Smooth muscle cell (in vitro differentiated cells): ENCODE measurements at regions not wholly inside any gene's neighbourhood (a gene's known extent, or its start where the extent isn't known, plus 50 kb on each side); places are given as distances from the start of the nearest gene placed in this dataset.

Experiments
- DNase-seq: peaks from one replicate; lab custom pipeline; 2025; ENCODE audit not compliant: unreplicated experiment; lab: John Stamatoyannopoulos, UW
- H2AFZ ChIP-seq: fragments of 200-600 bp; sonication (generic); 2 replicates; pipeline ENCODE4 v1.6.0; 2016; ENCODE audit warnings: antibody characterized with exemption, low read depth, mild to moderate bottlenecking
- H3F3A ChIP-seq: fragments of 200-600 bp; sonication (generic); 2 replicates; pipeline ENCODE4 v1.6.0; 2017; ENCODE audit warnings: antibody characterized with exemption, low read depth
- H3K27ac ChIP-seq: fragments of 200-600 bp; sonication (generic); 2 replicates; pipeline ENCODE4 v1.5.1; 2016; ENCODE audit warnings: low read depth, mild to moderate bottlenecking
- H3K27me3 ChIP-seq: fragments of 200-600 bp; sonication (generic); 2 replicates; pipeline ENCODE4 v1.6.1; 2016; ENCODE audit warnings: low read depth, mild to moderate bottlenecking
- H3K36me3 ChIP-seq: fragments of 200-600 bp; sonication (generic); 2 replicates; pipeline ENCODE4 v1.5.1; 2016; ENCODE audit warnings: low read depth
- H3K4me1 ChIP-seq: fragments of 200-600 bp; sonication (generic); 2 replicates; pipeline ENCODE4 v1.5.1; 2016; ENCODE audit warnings: low read depth
- H3K4me2 ChIP-seq: fragments of 200-600 bp; sonication (generic); 2 replicates; pipeline ENCODE4 v1.6.0; 2016; ENCODE audit warnings: mild to moderate bottlenecking
- H3K4me3 ChIP-seq: fragments of 200-600 bp; sonication (generic); 2 replicates; pipeline ENCODE4 v1.5.1; 2016; ENCODE audit warnings: mild to moderate bottlenecking
- H3K79me2 ChIP-seq: fragments of 200-600 bp; sonication (generic); 2 replicates; pipeline ENCODE4 v1.6.0; 2016; ENCODE audit warnings: low read depth, mild to moderate bottlenecking
- H3K9ac ChIP-seq: fragments of 200-600 bp; sonication (generic); 2 replicates; pipeline ENCODE4 v1.6.0; 2016; ENCODE audit warnings: low read depth
- H3K9me3 ChIP-seq: fragments of 200-600 bp; sonication (generic); replicated peaks from 2 replicates; pipeline ENCODE4 v1.5.1; 2016; ENCODE audit warnings: low read depth
- H4K20me1 ChIP-seq: fragments of 200-600 bp; sonication (generic); 2 replicates; pipeline ENCODE4 v1.6.0; 2016; ENCODE audit warnings: low read depth
- WGBS: methylation state at CpG from one replicate; pipeline ENCODE4 v1.1.7; 2016; ENCODE audit warnings: low lambda C conversion rate; 5-methylcytosine and 5-hydroxymethylcytosine counted together
- TF ChIP-seq, protein P1 (sequence below): fragments of 200-600 bp; sonication (generic); IDR thresholded peaks from 2 replicates; pipeline ENCODE4 v1.5.1; 2017; ENCODE audit warnings: borderline replicate concordance, mild to moderate bottlenecking, antibody characterized with exemption; ENCODE audit not compliant: insufficient read depth, poor library complexity, severe bottlenecking

DNA sequence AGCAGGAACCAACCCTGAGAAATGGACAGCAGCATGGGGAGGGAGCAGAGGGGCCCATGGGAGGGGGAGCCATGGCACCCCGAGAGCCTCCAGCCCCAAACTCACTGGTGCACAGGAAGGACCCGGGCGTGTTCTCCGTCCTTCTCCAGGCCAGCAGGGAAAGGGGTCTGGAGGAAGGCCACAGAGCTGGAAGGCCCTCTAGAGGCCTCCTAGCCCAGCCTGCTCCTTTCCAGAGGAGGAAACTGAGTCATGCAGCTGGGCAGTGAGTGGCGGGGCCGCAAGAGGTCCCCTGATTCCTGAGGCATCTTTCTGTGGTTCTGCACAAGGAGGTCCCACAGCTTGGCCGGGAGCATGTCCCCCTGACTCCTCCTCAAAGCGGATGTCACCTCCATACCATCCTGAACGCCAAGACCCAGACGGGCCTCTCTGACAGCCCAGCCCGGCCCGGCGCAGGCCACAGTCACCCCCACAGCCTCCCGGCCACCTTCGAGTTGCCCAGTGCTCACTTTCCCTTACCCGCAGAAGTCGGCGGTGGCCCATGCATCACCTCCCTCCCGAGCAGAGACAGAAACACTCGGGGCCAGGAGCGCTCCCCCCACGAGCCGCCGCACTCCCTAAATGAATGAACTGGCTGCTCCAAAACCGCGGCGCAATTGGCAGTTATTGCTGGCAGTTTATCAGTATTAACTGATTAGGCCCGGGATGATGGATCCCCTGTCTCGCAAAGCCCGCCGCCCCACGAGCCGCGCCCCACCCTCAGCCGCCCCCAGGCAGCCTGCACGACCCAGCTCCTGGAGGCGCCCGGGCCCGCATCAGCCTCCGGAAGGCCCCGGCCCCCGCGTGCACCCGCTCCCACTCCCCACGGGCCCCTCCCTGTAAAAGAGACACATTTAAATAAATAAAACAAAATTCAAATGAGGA lies 272.5 kb downstream of the BUD13 start:
- H3F3A ChIP-seq = no peaks in the 10 kb centered on the region
- WGBS = 57% methylated on average over 42 of the region's 45 CpGs
- peaks cover 55% of the 10 kb centered on the region for H3K27me3 ChIP-seq
- H2AFZ ChIP-seq = no peak overlapping the region
- H3K79me2 ChIP-seq = no peaks in the 10 kb centered on the region
- no peaks in the 10 kb centered on the region for H4K20me1 ChIP-seq
- no peak overlapping the region for H3K9ac ChIP-seq
- no peak overlapping the region for H3K27ac ChIP-seq
- TF ChIP-seq, protein P1, sequence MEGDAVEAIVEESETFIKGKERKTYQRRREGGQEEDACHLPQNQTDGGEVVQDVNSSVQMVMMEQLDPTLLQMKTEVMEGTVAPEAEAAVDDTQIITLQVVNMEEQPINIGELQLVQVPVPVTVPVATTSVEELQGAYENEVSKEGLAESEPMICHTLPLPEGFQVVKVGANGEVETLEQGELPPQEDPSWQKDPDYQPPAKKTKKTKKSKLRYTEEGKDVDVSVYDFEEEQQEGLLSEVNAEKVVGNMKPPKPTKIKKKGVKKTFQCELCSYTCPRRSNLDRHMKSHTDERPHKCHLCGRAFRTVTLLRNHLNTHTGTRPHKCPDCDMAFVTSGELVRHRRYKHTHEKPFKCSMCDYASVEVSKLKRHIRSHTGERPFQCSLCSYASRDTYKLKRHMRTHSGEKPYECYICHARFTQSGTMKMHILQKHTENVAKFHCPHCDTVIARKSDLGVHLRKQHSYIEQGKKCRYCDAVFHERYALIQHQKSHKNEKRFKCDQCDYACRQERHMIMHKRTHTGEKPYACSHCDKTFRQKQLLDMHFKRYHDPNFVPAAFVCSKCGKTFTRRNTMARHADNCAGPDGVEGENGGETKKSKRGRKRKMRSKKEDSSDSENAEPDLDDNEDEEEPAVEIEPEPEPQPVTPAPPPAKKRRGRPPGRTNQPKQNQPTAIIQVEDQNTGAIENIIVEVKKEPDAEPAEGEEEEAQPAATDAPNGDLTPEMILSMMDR = no peak
- DNase-seq = no peak
- H3K36me3 ChIP-seq = no peaks in the 10 kb centered on the region
- peaks cover 3% of the 10 kb centered on the region for H3K4me1 ChIP-seq
- no peak overlapping the region for H3K4me3 ChIP-seq
- no peaks in the 10 kb centered on the region for H3K9me3 ChIP-seq
- H3K4me2 ChIP-seq = no peak overlapping the region

DNA sequence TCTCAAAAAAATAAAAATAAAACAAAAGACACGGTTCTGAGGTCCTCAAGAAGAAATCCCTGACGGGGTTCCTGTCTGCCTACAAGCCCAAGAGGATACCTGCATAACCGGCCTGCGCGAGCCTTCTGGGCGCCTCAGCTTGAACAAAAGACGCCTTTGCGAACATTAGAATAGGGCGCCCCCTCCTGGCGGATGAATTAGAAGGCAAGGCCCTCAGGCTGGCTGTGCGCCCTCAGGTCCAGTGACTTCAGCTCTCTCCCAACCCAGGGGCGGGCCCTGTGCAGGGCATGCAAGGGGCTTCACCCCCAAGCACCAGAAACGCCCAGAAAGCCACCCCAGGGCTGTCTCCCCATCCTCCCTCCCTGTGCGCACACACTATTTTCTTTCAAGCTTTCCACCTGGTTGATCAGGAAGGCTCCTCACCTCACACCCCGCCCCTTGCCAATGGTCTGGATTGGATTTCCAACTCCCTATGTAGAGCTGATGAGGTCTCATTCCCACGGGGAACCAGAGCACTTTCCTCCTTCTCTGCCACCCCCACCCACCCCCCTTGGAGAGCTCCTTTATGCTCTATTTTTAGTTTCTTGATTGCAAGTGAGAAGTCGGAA lies 273.3 kb downstream of the BUD13 start:
- H3F3A ChIP-seq = no peaks in the 10 kb centered on the region
- H3K36me3 ChIP-seq = no peaks in the 10 kb centered on the region
- no peak overlapping the region for H3K9ac ChIP-seq
- H3K4me3 ChIP-seq = no peak overlapping the region
- no peak overlapping the region for H3K4me2 ChIP-seq
- WGBS = 21% methylated on average over 17 of the region's 17 CpGs
- peaks cover 52% of the 10 kb centered on the region for H3K27me3 ChIP-seq
- H2AFZ ChIP-seq = no peak overlapping the region
- H3K9me3 ChIP-seq = no peaks in the 10 kb centered on the region
- DNase-seq = peak; percentile 21
- no peaks in the 10 kb centered on the region for H3K79me2 ChIP-seq
- H3K4me1 ChIP-seq = peaks cover 3% of the 10 kb centered on the region
- TF ChIP-seq, protein P1 = peak; percentile 80
- H4K20me1 ChIP-seq = no peaks in the 10 kb centered on the region
- H3K27ac ChIP-seq = no peak overlapping the region

DNA sequence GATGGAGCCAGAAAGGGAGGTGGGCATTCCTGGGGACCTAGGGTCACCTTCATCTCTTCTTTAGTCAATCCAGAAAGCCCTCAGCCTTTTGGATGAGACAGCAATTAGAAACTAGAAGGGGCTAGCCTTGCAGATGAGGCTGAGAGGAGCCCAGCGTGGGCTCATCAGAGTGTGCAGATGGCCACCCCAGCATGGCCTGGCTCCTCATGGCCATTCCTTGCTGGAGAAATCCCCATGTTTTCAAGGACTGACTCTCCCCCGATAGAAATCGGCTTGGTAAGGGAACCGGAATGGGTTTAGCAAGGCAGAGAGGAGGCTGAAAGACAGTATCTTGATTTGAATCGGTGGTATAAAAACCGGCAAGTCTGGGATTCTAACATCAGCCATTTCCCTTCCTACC lies 274.6 kb downstream of the BUD13 start:
- Histone ChIP-seq H3K4me2 (no peak overlapping the region), H3F3A (no peaks in the 10 kb centered on the region), H3K79me2 (no peaks in the 10 kb centered on the region), H3K27me3 (peaks cover 52% of the 10 kb centered on the region), H4K20me1 (no peaks in the 10 kb centered on the region), H3K9me3 (no peaks in the 10 kb centered on the region), H3K27ac (no peak overlapping the region), H3K9ac (no peak overlapping the region), H3K4me1 (peaks cover 3% of the 10 kb centered on the region), H3K36me3 (no peaks in the 10 kb centered on the region), H3K4me3 (no peak overlapping the region), H2AFZ (no peak overlapping the region)
- TF ChIP-seq, protein P1 = no peak
- 87% methylated on average over 6 of the region's 6 CpGs for WGBS
- DNase-seq = no peak
